ENCODE measurements at regions not wholly inside any gene's neighbourhood (a gene's known extent, or its start where the extent isn't known, plus 50 kb on each side); places are given as distances from the start of the nearest gene placed in this dataset.

- H3K27me3 Mint-ChIP-seq (ENCODE audit: low read depth): no peaks in the 10 kb centered on the region
Observed at GRCh38 chr7:10128748-10129147, 844.9 kb upstream of the PHF14 start.

GRCh38 chr7:10138087-10138854, 835.4 kb upstream of the PHF14 start:
- no peaks in the 10 kb centered on the region for H3K27me3 Mint-ChIP-seq (ENCODE audit: low read depth)
- H3K36me3 Mint-ChIP-seq (ENCODE audit: low read depth): no peaks in the 10 kb centered on the region
- H3K9me3 Mint-ChIP-seq: peaks cover 4% of the 10 kb centered on the region
- no peak for TF ChIP-seq CTCF (IDR thresholded peaks at IDR 0.05; ENCODE audit: unreplicated experiment in 3 of 3)
- no peak overlapping the region for H3K4me3 Mint-ChIP-seq
- H3K4me1 Mint-ChIP-seq: no peaks in the 10 kb centered on the region
- H3K27ac Mint-ChIP-seq: no peak overlapping the region

More at GRCh38 chr7:10128748-10129147, 844.9 kb upstream of the PHF14 start:
- Mint-ChIP-seq H3K27ac (no peak overlapping the region), H3K4me3 (no peak overlapping the region), H3K36me3 (ENCODE audit: low read depth) (no peaks in the 10 kb centered on the region), H3K4me1 (no peaks in the 10 kb centered on the region), H3K9me3 (no peaks in the 10 kb centered on the region)
- TF ChIP-seq CTCF (IDR thresholded peaks at IDR 0.05; ENCODE audit: unreplicated experiment in 3 of 3): peak in 1 of 3 experiments; percentile 40

GRCh38 chr7:10146271-10146670, 827.4 kb upstream of the PHF14 start:
- Mint-ChIP-seq H3K4me3 (no peak overlapping the region), H3K9me3 (no peaks in the 10 kb centered on the region), H3K36me3 (ENCODE audit: low read depth) (no peaks in the 10 kb centered on the region), H3K27me3 (ENCODE audit: low read depth) (no peaks in the 10 kb centered on the region), H3K27ac (no peak overlapping the region), H3K4me1 (no peaks in the 10 kb centered on the region)
- TF ChIP-seq CTCF (IDR thresholded peaks at IDR 0.05; ENCODE audit: unreplicated experiment in 3 of 3): no peak

- no peaks in the 10 kb centered on the region for H3K27me3 Mint-ChIP-seq (ENCODE audit: low read depth)
- no peak for TF ChIP-seq CTCF (IDR thresholded peaks at IDR 0.05; ENCODE audit: unreplicated experiment in 3 of 3)
- H3K4me1 Mint-ChIP-seq: no peaks in the 10 kb centered on the region
- no peaks in the 10 kb centered on the region for H3K9me3 Mint-ChIP-seq
- H3K36me3 Mint-ChIP-seq (ENCODE audit: low read depth): no peaks in the 10 kb centered on the region
- H3K4me3 Mint-ChIP-seq: no peak overlapping the region
- no peak overlapping the region for H3K27ac Mint-ChIP-seq
Observed at GRCh38 chr7:10156972-10157371, 816.7 kb upstream of the PHF14 start.

GRCh38 chr7:10181996-10182395, 791.7 kb upstream of the PHF14 start:
- no peak overlapping the region for H3K27ac Mint-ChIP-seq
- no peaks in the 10 kb centered on the region for H3K36me3 Mint-ChIP-seq (ENCODE audit: low read depth)
- no peaks in the 10 kb centered on the region for H3K27me3 Mint-ChIP-seq (ENCODE audit: low read depth)
- H3K4me3 Mint-ChIP-seq: no peak overlapping the region
- no peak for TF ChIP-seq CTCF (IDR thresholded peaks at IDR 0.05; ENCODE audit: unreplicated experiment in 3 of 3)
- H3K4me1 Mint-ChIP-seq: no peaks in the 10 kb centered on the region
- no peaks in the 10 kb centered on the region for H3K9me3 Mint-ChIP-seq

GRCh38 chr7:10192074-10192473, 781.6 kb upstream of the PHF14 start:
- H3K36me3 Mint-ChIP-seq (ENCODE audit: low read depth): no peaks in the 10 kb centered on the region
- H3K4me3 Mint-ChIP-seq: no peak overlapping the region
- no peaks in the 10 kb centered on the region for H3K4me1 Mint-ChIP-seq
- no peaks in the 10 kb centered on the region for H3K27me3 Mint-ChIP-seq (ENCODE audit: low read depth)
- H3K9me3 Mint-ChIP-seq: no peaks in the 10 kb centered on the region
- no peak for TF ChIP-seq CTCF (IDR thresholded peaks at IDR 0.05; ENCODE audit: unreplicated experiment in 3 of 3)
- H3K27ac Mint-ChIP-seq: no peak overlapping the region
